HEK293T (cell line): ENCODE measurements at regions not wholly inside any gene's neighbourhood (a gene's known extent, or its start where the extent isn't known, plus 50 kb on each side); places are given as distances from the start of the nearest gene placed in this dataset.

Experiments
- ARNT ChIP-seq: fragments of 450-650 bp; IDR thresholded peaks from 2 replicates; pipeline ENCODE4 v1.6.1; 2017; ENCODE audit warnings: mild to moderate bottlenecking
- BHLHE40 ChIP-seq: fragments of 450-650 bp; IDR thresholded peaks from 2 replicates; pipeline ENCODE4 v1.6.1; 2016; ENCODE audit warnings: mild to moderate bottlenecking, moderate library complexity, borderline replicate concordance
- CTBP1 ChIP-seq: fragments of 450-650 bp; IDR thresholded peaks from 2 replicates; pipeline ENCODE4 v1.6.1; 2016; ENCODE audit warnings: borderline replicate concordance
- ELF4 ChIP-seq: fragments of 450-650 bp; IDR thresholded peaks from 2 replicates; pipeline ENCODE4 v1.6.1; 2017; ENCODE audit warnings: antibody characterized with exemption
- FOXA1 ChIP-seq: fragments of 450-650 bp; IDR thresholded peaks from 2 replicates; pipeline ENCODE4 v1.6.1; 2016; ENCODE audit warnings: mild to moderate bottlenecking
- FOXK2 ChIP-seq: fragments of 450-650 bp; IDR thresholded peaks from 2 replicates; pipeline ENCODE4 v1.6.1; 2016; ENCODE audit warnings: mild to moderate bottlenecking
- FOXM1 ChIP-seq: fragments of 450-650 bp; IDR thresholded peaks from 2 replicates; pipeline ENCODE4 v1.6.1; 2017; ENCODE audit warnings: mild to moderate bottlenecking, borderline replicate concordance
- L3MBTL2 ChIP-seq: fragments of 450-650 bp; conservative IDR thresholded peaks from 2 replicates; pipeline ENCODE4 v1.6.1; 2016; ENCODE audit warnings: mild to moderate bottlenecking
- NFRKB ChIP-seq: fragments of 450-650 bp; IDR thresholded peaks from 2 replicates; pipeline ENCODE4 v1.6.1; 2016; ENCODE audit warnings: mild to moderate bottlenecking, moderate library complexity
- SP1 ChIP-seq: fragments of 450-650 bp; IDR thresholded peaks from 2 replicates; pipeline ENCODE4 v1.6.1; 2017
- SUZ12 ChIP-seq: fragments of 450-650 bp; IDR thresholded peaks from 2 replicates; pipeline ENCODE4 v1.6.1; 2016; ENCODE audit warnings: mild to moderate bottlenecking
- TARDBP ChIP-seq: fragments of 450-650 bp; IDR thresholded peaks from 2 replicates; pipeline ENCODE4 v1.6.1; 2016
- ZNF384 ChIP-seq: fragments of 450-650 bp; IDR thresholded peaks from 2 replicates; pipeline ENCODE4 v1.6.1; 2016
- TF ChIP-seq, protein P1 (sequence below): fragments of 450-650 bp; IDR thresholded peaks from 2 replicates; pipeline ENCODE4 v1.6.1; 2016

DNA sequence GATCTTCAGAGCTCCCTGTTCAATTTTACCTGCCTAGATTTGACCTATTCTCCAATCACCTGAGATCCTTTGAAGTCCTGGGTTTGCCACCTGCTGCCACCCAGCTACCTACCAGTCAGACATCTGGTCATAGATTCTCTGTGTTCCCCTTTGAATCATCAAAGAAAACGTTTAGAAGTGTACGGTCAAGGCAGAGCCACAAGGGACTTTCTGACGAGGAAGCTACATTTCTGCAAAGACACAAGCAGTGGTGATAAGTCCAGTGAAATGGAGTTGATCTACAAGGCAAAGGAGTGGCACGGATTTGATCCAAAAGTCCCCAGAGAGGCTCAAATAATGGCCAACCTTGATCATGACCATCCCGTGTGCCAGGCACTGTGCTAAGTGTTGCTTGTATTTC, 549.9 kb downstream of the MIAT start:
- no peak for TF ChIP-seq FOXM1
- TF ChIP-seq BHLHE40 = no peak
- TF ChIP-seq ZNF384 = no peak
- TF ChIP-seq L3MBTL2 = no peak
- TF ChIP-seq CTBP1 = no peak
- TF ChIP-seq SP1 = no peak
- TF ChIP-seq TARDBP = no peak
- TF ChIP-seq ARNT = no peak
- TF ChIP-seq FOXK2 = no peak
- TF ChIP-seq ELF4 = no peak
- no peak for TF ChIP-seq NFRKB
- TF ChIP-seq SUZ12 = no peak
- TF ChIP-seq FOXA1 = no peak
- TF ChIP-seq, protein P1, sequence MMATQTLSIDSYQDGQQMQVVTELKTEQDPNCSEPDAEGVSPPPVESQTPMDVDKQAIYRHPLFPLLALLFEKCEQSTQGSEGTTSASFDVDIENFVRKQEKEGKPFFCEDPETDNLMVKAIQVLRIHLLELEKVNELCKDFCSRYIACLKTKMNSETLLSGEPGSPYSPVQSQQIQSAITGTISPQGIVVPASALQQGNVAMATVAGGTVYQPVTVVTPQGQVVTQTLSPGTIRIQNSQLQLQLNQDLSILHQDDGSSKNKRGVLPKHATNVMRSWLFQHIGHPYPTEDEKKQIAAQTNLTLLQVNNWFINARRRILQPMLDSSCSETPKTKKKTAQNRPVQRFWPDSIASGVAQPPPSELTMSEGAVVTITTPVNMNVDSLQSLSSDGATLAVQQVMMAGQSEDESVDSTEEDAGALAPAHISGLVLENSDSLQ = no peak
